ENCODE measurements at regions not wholly inside any gene's neighbourhood (a gene's known extent, or its start where the extent isn't known, plus 50 kb on each side); places are given as distances from the start of the nearest gene placed in this dataset.

DNA sequence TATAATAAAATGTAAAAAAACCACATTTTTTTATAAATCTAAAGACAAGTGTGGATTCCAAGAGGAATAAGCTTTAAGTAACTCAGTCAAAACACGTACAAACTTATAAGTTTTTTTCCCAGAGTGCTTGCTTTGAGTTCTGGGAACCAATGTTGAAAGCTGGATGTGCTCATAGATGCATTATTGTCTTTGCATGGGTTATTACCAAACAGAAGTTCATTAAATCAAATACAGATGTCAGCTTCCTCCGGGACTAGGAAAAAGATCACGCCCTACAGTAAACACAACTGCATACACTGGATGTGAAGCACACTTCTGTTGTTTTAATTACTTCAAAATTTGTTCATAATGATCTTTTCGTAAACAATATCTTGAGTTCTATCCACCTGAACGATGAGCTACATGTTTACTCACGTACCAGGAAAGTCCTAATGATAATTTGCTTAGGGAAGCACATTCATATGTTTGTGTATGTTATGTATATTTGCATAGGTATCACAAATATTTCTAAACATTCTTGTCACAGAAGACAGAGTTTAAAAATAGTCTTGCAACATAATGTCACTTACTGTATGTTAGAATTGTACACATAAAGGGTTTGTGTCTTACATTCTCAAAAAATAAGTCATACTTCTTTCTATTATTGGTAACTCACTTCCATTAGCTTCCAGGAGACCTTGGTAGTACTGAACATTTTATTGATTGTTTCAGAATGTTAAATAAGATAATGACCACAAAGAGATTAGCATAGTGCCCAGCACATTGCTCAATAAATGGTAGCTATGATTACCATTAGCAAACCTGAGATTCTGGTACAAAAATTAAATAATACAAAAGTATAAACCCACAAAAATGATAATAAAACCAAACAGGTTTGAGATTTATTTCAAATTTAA, 427.4 kb downstream of the CETN3 start:
- TF ChIP-seq, protein P1, sequence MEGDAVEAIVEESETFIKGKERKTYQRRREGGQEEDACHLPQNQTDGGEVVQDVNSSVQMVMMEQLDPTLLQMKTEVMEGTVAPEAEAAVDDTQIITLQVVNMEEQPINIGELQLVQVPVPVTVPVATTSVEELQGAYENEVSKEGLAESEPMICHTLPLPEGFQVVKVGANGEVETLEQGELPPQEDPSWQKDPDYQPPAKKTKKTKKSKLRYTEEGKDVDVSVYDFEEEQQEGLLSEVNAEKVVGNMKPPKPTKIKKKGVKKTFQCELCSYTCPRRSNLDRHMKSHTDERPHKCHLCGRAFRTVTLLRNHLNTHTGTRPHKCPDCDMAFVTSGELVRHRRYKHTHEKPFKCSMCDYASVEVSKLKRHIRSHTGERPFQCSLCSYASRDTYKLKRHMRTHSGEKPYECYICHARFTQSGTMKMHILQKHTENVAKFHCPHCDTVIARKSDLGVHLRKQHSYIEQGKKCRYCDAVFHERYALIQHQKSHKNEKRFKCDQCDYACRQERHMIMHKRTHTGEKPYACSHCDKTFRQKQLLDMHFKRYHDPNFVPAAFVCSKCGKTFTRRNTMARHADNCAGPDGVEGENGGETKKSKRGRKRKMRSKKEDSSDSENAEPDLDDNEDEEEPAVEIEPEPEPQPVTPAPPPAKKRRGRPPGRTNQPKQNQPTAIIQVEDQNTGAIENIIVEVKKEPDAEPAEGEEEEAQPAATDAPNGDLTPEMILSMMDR (IDR thresholded peaks at IDR 0.05): no peak
- TF ChIP-seq POLR2A (IDR thresholded peaks at IDR 0.05): no peak
- TF ChIP-seq POLR2AphosphoS5 (IDR thresholded peaks at IDR 0.05): no peak
- TF ChIP-seq EP300 (IDR thresholded peaks at IDR 0.05): no peak
